MM.1S (cell line): ENCODE measurements at regions not wholly inside any gene's neighbourhood (a gene's known extent, or its start where the extent isn't known, plus 50 kb on each side); places are given as distances from the start of the nearest gene placed in this dataset.

ENCODE experiments used
- EZH2 ChIP-seq: fragments of 300-600 bp; sonication (generic); optimal IDR thresholded peaks from 2 replicates; pipeline ENCODE3; 2017; ENCODE audit warnings: low read depth, mild to moderate bottlenecking, antibody characterized with exemption, low read length, mixed read lengths
- TF ChIP-seq, protein P1 (sequence below): fragments of 300-600 bp; sonication (generic); IDR thresholded peaks from 2 replicates; pipeline ENCODE4 v1.5.1; 2016; ENCODE audit warnings: antibody characterized with exemption, low read length, mixed read lengths

GRCh38 chr3:144032531-144033239, 61.1 kb downstream of the DIPK2A start:
- TF ChIP-seq, protein P1, sequence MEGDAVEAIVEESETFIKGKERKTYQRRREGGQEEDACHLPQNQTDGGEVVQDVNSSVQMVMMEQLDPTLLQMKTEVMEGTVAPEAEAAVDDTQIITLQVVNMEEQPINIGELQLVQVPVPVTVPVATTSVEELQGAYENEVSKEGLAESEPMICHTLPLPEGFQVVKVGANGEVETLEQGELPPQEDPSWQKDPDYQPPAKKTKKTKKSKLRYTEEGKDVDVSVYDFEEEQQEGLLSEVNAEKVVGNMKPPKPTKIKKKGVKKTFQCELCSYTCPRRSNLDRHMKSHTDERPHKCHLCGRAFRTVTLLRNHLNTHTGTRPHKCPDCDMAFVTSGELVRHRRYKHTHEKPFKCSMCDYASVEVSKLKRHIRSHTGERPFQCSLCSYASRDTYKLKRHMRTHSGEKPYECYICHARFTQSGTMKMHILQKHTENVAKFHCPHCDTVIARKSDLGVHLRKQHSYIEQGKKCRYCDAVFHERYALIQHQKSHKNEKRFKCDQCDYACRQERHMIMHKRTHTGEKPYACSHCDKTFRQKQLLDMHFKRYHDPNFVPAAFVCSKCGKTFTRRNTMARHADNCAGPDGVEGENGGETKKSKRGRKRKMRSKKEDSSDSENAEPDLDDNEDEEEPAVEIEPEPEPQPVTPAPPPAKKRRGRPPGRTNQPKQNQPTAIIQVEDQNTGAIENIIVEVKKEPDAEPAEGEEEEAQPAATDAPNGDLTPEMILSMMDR: no peak
- no peak for TF ChIP-seq EZH2
